NCI-H446 treated with DMSO at 0.1 percent for 48 hours (cell line): ENCODE measurements at regions not wholly inside any gene's neighbourhood (a gene's known extent, or its start where the extent isn't known, plus 50 kb on each side); places are given as distances from the start of the nearest gene placed in this dataset.

Source experiments
- DNase-seq: peaks from one replicate; lab custom pipeline; 2025; lab: John Stamatoyannopoulos, UW

DNA sequence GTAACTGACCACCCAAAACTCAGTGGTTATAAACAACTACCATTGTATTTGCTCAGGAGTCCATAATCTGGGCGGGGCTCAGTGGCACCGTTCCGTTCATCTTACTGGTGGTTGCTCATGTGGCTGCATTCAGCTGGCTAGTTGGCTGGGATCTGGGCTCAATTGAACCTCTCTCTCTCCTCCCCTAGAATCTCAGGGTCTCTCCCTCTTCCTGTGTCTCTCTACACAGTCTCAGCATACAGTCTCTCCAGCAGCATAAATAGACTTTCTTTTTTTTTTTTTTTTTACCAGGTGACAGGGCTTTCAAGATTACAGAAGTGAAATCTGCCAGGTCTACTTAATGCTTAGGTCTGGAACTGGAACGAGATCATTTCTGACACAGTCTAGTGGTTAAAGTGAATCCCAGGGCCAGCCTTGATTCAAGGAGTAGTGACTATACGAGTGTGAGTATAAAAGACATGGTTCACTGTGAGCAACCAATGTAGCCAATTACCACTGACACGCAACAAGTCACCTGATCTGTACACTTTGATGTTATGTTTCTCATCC is 193.7 kb upstream of the ESRRG start:
- no peak for DNase-seq

- no peak for DNase-seq
Measured at GRCh38 chr1:216914974-216915373, 191.7 kb upstream of the ESRRG start.

DNA sequence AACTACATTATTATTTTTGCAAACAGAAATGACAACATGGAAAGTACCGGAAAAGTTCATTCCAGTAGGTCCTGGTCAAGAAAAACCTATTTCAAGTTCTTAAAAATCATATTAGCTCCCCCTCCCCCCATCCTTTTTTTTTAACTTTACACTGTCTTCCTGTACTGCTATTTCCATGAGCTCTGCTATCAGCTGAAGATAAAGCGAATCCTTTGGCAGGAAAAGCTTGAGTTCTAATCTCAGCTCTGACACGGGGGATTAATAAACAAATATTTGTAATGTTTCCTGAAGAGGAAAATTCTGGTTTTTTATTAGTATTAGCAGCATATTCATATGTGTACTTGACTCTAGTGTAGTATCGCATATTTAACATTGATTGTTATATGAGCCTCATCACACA is 190.7 kb upstream of the ESRRG start:
- no peak for DNase-seq

DNA sequence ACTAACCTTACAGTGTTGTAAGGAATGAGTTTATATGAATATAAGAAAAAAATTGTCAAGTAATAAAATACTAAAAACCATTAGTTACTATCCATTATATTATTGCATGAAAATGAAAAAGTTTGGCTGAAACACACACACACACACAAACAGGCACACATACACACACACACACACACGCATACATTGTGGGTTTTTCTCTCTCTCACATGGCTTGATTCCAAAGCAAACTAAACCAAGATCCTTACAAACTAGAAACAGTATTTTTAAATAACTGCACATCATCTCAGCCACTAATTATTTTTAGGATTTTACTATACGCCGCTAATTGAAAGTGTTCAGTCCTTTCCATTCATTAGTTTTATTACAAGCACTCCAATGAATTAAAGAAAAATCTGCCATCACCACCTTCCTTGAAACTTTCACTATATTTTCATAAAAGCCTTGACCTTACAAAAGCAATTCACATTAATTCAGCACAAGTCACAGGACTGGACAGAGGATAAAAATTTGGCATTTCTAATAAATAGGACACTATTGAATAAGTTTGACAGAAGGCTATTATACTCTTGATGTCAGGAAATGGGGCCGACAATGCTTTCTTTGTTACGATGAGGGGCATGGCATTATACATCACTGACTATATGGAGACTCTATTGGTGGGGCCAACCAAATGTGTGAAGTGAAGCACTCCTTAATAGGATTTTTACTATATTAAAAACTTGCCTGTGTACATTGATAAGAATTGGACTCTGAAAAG is 187.0 kb upstream of the ESRRG start:
- no peak for DNase-seq

DNA sequence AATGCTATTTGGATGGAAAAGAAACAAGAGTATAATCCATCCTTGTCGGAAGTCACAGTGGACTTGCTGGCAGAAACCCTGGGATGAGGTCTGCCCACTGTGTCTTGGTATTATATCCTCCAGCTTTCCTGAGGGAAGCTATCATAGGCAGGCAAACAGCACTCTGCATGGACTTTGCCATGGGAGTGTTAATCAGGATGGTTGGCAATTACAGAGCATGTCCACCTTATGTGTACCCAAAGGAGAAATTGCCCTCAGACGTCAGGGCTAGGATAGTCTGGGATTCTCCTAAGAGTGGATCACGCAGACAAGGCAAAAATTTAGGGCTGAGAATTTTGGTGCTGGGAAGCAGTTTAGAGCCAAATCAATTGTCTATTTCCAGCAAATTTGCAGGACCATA is 184.9 kb upstream of the ESRRG start:
- DNase-seq, result no peak

GRCh38 chr1:216907100-216907499 is 183.9 kb upstream of the ESRRG start:
- DNase-seq, result no peak

DNA sequence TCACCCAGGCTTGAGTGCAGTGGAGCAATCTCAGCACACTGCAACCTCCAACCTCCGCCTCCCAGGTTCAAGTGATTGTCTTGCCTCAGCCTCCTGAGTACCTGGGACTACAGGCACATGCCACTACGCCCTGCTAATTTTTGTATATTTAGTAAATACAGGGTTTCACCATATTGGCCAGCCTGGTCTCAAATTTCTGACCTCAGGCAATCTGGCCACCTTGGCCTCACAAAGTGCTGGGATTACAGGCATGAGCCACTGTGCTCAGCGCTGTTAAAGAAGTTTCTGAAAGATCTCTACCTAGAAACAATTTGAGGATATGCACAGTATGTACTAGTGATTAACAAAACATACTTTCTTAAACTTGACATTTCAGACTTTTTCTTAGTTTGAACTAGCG is 182.6 kb upstream of the ESRRG start:
- DNase-seq, result no peak

GRCh38 chr1:216905137-216905536 is 181.9 kb upstream of the ESRRG start:
- no peak for DNase-seq

DNA sequence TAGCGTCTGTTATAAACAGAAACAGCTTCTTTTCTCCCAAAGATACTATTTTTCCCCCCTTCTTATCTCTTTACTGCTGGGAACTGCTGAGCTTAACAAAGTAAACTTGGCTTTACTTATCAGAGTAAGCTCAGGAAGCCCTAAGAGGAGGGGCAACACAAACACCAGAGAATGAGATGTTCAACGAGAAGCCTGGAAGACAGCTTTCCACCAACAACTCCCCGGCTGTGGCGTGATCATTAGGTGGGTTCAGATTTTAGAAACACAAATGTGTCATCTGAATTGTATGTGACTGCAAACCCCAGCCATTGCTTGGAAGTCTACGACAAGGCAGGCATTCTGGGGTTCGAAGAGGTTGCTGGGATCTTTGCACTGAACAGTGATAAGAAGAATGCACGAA is 181.2 kb upstream of the ESRRG start:
- no peak for DNase-seq

DNA sequence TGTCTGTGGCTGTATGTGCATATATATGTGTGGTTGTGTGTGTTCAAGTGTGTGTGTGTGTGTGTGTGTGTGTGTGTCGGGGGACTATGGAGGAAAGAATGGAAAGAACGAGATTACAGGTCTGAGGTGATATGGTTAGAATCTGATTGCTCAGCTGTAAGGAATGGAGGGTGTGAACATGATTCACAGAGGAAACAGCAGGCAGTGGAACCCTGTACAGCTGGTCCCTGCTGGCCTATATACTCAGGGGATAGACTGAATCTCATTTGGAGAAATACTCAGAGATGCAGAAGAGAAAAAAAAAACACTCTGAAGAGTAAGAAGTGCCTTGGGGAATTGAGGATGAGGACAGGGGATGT is 180.1 kb upstream of the ESRRG start:
- no peak for DNase-seq

GRCh38 chr1:216902669-216903381 is 179.6 kb upstream of the ESRRG start:
- no peak for DNase-seq

DNA sequence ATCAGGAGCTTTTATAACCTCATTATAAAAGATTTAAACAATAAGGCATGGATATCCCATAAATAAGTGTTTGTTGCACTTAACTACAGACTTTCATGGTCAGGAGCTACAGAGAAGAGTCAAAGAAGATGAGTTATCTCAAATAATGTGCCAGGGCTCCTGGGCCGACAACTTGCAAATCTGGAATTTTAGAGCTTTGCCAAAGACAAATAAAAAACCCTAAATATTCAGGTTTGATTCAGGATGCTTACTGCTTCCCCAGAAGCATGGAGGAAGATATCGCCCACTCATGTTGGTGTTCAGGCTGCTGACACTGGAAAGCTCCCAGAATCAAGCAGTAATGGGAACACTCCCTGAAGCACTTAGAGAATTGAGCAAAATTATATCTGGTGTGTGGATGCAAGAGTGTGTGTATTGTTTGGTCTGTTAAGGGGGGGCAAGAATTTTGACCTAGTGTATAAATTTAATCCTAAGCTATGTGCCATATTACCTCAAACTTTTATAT is 176.9 kb upstream of the ESRRG start:
- DNase-seq, result no peak

GRCh38 chr1:216898801-216899200 is 175.6 kb upstream of the ESRRG start:
- DNase-seq, result no peak

DNA sequence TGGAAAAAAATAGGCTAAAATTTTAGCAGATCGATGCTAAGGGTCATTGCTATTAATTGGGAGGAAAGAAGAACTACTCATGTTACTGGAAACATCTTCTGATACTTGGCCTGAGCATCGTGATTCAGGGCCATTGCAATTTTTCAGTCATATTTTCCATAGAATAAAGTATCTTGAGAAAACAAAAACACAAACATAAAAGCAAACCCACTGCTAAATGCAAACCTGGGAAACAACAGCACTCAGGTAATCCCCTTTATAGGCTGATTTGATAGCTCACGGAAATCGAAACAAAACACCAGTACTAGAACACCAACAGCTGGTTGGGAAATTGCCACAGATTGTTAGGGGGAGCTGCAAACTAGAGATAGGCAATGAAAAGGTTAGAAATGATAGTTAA is 172.9 kb upstream of the ESRRG start:
- DNase-seq, result no peak

- DNase-seq, result no peak
Measured at GRCh38 chr1:216894494-216894893, 171.3 kb upstream of the ESRRG start.

DNA sequence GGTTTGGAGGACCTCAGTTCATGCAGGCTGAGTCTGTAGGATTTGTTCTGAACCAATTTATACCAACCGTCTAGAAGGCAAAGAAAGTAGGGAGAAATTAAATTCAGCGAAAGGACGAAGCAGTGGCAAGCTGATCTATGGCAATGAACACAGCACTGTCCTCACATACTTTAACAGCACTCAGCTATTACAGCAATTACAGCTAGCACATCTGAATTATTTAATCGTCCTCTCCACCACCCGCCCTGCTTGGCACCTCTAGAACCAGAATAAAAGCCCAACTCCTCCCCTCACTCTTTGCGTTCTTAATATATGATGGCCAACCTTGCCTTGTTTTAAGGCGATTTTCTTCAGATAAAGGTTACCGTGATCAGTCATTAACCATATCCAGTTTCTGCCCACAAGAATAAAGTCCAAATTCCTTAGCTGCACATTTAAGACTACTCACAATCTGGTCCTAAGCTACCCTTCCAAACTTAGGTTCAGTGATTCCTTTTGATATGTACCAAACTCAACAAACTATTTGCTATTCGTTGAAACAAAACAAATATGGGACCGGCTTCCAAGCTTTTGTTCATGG is 169.4 kb upstream of the ESRRG start:
- no peak for DNase-seq

- no peak for DNase-seq
Measured at GRCh38 chr1:216890871-216891270, 167.6 kb upstream of the ESRRG start.

DNA sequence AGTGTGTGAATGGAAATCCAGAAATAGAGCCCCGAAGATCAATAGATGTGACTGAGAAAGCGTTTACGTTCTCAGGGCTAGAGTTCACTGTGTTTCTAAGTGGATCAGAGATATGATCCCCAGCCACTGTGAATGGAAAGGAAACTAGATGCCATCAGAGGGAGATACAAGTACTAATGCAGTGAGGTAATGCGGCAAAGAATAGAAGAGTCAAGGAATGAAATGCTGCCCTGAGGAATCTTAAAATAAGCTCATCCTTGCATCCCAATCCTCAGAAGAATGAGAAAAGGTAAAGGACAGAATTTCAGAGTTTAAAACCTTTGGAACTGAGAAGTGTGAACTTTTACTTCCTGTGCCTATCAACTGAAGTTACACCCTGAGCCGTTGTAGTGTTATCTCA is 165.5 kb upstream of the ESRRG start:
- no peak for DNase-seq

GRCh38 chr1:216887032-216887431 is 163.8 kb upstream of the ESRRG start:
- no peak for DNase-seq

- DNase-seq, result no peak
Measured at GRCh38 chr1:216884614-216885229, 161.5 kb upstream of the ESRRG start.

DNA sequence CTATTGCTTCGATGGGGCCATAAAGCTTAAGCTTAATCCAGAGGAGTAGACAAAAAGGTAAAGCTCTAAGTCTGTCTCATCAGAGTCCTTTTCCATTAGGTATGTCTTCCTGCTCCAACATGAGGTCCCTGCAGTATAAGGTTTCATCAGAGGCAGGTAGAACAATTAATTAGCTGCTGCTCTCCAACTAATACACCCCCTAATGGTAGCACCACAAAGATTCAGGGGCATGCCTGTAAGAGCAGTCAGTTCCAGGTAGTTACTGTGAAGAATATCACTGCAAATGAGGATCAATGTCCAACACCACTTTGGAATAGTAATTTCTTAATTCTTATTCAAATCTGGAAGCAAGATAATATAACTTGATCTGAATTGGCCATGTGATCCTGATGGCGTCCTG is 160.3 kb upstream of the ESRRG start:
- no peak for DNase-seq

DNA sequence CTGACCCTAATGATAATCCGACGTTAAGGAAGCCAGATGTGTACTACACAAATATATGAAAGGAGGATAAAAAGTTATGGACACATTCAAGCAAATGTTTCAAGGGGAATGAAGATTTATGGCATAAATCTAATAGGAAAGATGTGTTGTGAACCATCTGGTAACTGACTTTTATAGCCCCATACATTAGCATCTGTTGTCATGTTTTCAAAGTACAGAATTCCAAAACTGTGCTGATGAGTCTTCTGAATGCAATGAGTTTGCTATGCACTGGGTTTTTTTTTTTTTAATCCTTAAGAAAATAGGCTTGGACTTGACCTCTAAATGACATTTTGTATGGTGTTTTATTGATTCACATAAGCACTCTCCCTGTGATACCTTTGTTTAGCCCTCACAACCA is 158.5 kb upstream of the ESRRG start:
- DNase-seq, result no peak

DNA sequence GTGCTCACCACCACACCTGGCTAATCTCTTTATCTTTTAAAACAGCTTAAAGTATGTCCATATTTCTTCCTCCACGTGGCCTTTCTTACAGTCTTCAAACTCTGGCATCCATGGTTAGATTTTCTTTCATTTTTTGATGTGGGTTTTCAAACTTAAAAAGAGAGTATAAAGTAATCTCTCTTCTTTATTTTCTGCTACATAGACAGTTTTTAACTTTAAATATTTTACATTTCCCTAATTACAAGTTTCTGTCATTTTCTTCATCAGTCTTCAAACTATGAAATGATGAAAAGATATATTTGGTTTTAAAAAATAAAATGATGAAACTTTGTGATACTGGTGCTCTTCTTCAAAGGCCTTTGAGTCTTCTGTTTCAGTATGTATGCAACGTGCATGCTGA is 143.5 kb upstream of the ESRRG start:
- DNase-seq, result no peak
